Type B pancreatic cell (in vitro differentiated cells): ENCODE measurements at regions not wholly inside any gene's neighbourhood (a gene's known extent, or its start where the extent isn't known, plus 50 kb on each side); places are given as distances from the start of the nearest gene placed in this dataset.

ENCODE experiments used
- DNase-seq: peaks from one replicate; pipeline ENCODE4 v3.0.0; 2021; ENCODE audit warnings: mixed read lengths; ENCODE audit not compliant: unreplicated experiment; ENCODE audit errors: extremely low spot score
- H3K27ac Mint-ChIP-seq: 2 replicates; pipeline ENCODE4 v1.8.0; 2021; ENCODE audit warnings: mild to moderate bottlenecking, mixed read lengths
- H3K27me3 Mint-ChIP-seq: 2 replicates; pipeline ENCODE4 v1.8.0; 2021; ENCODE audit warnings: mixed read lengths
- H3K36me3 Mint-ChIP-seq: 2 replicates; pipeline ENCODE4 v1.8.0; 2021; ENCODE audit warnings: mixed read lengths
- H3K4me1 Mint-ChIP-seq: one replicate; pipeline ENCODE4 v1.8.0; 2021; ENCODE audit warnings: mixed read lengths; ENCODE audit not compliant: unreplicated experiment
- H3K4me3 Mint-ChIP-seq: 2 replicates; pipeline ENCODE4 v1.8.0; 2021; ENCODE audit warnings: mild to moderate bottlenecking, mixed read lengths
- H3K9me3 Mint-ChIP-seq: 2 replicates; pipeline ENCODE4 v1.8.0; 2021; ENCODE audit warnings: mixed read lengths
- CTCF ChIP-seq: fragments of 200-600 bp; sonication (generic); conservative IDR thresholded peaks from 2 replicates; pipeline ENCODE4 v1.5.0; 2021; ENCODE audit warnings: antibody characterized with exemption, mild to moderate bottlenecking

GRCh38 chr4:64497491-64497890 is 88.2 kb upstream of the TECRL start:
- no peaks in the 10 kb centered on the region for H3K9me3 Mint-ChIP-seq
- no peak overlapping the region for H3K27ac Mint-ChIP-seq
- H3K4me1 Mint-ChIP-seq, result no peaks in the 10 kb centered on the region
- H3K4me3 Mint-ChIP-seq, result no peak overlapping the region
- no peaks in the 10 kb centered on the region for H3K36me3 Mint-ChIP-seq
- no peak for TF ChIP-seq CTCF
- DNase-seq, result no peak
- no peaks in the 10 kb centered on the region for H3K27me3 Mint-ChIP-seq

GRCh38 chr4:64495946-64496345 is 86.7 kb upstream of the TECRL start:
- no peak overlapping the region for H3K27ac Mint-ChIP-seq
- TF ChIP-seq CTCF, result no peak
- no peak for DNase-seq
- no peaks in the 10 kb centered on the region for H3K36me3 Mint-ChIP-seq
- H3K4me3 Mint-ChIP-seq, result no peak overlapping the region
- H3K4me1 Mint-ChIP-seq, result peaks cover 8% of the 10 kb centered on the region
- H3K9me3 Mint-ChIP-seq, result no peaks in the 10 kb centered on the region
- H3K27me3 Mint-ChIP-seq, result no peaks in the 10 kb centered on the region

- Mint-ChIP-seq H3K4me1 (peaks cover 19% of the 10 kb centered on the region), H3K36me3 (no peaks in the 10 kb centered on the region), H3K27ac (no peak overlapping the region), H3K27me3 (no peaks in the 10 kb centered on the region), H3K4me3 (no peak overlapping the region), H3K9me3 (no peaks in the 10 kb centered on the region)
- no peak for TF ChIP-seq CTCF
- DNase-seq, result no peak
These were observed 80.4 kb upstream of the TECRL start for GRCh38 chr4:64489628-64490027.

GRCh38 chr4:64479338-64479737 is 70.1 kb upstream of the TECRL start:
- H3K4me3 Mint-ChIP-seq, result no peak overlapping the region
- H3K27ac Mint-ChIP-seq, result no peak overlapping the region
- no peak for DNase-seq
- TF ChIP-seq CTCF, result no peak
- no peaks in the 10 kb centered on the region for H3K4me1 Mint-ChIP-seq
- H3K36me3 Mint-ChIP-seq, result no peaks in the 10 kb centered on the region
- H3K27me3 Mint-ChIP-seq, result no peaks in the 10 kb centered on the region
- H3K9me3 Mint-ChIP-seq, result peaks cover 5% of the 10 kb centered on the region

- no peak for DNase-seq
- H3K27me3 Mint-ChIP-seq, result no peaks in the 10 kb centered on the region
- TF ChIP-seq CTCF, result no peak
- no peak overlapping the region for H3K4me3 Mint-ChIP-seq
- peaks cover 5% of the 10 kb centered on the region for H3K9me3 Mint-ChIP-seq
- no peak overlapping the region for H3K27ac Mint-ChIP-seq
- H3K36me3 Mint-ChIP-seq, result no peaks in the 10 kb centered on the region
- no peaks in the 10 kb centered on the region for H3K4me1 Mint-ChIP-seq
These were observed 67.9 kb upstream of the TECRL start for GRCh38 chr4:64477127-64477526.

- Mint-ChIP-seq H3K27me3 (no peaks in the 10 kb centered on the region), H3K9me3 (no peaks in the 10 kb centered on the region)
These were observed 56.0 kb upstream of the TECRL start for GRCh38 chr4:64465263-64465662.

More at GRCh38 chr4:64465263-64465662, 56.0 kb upstream of the TECRL start:
- H3K4me3 Mint-ChIP-seq, result no peak overlapping the region
- H3K4me1 Mint-ChIP-seq, result peaks cover 10% of the 10 kb centered on the region
- no peak for DNase-seq
- H3K27ac Mint-ChIP-seq, result no peak overlapping the region
- no peak for TF ChIP-seq CTCF
- H3K36me3 Mint-ChIP-seq, result no peaks in the 10 kb centered on the region
